Upper lobe of left lung (tissue), 6 donors: ENCODE measurements at regions not wholly inside any gene's neighbourhood (a gene's known extent, or its start where the extent isn't known, plus 50 kb on each side); places are given as distances from the start of the nearest gene placed in this dataset.

Source experiments
- ATAC-seq, 2 donors: fragments of 200-7000 bp; cut with Tn5 transposase; one replicate each; pipeline ENCODE4 v1.9.1; 2022; ENCODE audit warnings: mild to moderate bottlenecking in 2 of 2, moderate library complexity in 2 of 2; ENCODE audit not compliant: low FRiP score in 2 of 2
- DNase-seq, 2 donors: peaks; one replicate each; pipeline ENCODE4 v3.0.0-alpha.2; 2019 to 2020
- H3K27ac ChIP-seq, 4 donors: fragments of 200-600 bp; sonication (generic); one replicate each; pipeline ENCODE4 v1.5.1; 2016 to 2019
- H3K27me3 ChIP-seq, 4 donors: fragments of 200-600 bp; sonication (generic); one replicate each; pipeline ENCODE4 v1.5.1; 2017 to 2019
- H3K36me3 ChIP-seq, 4 donors: fragments of 200-600 bp; sonication (generic); one replicate each; pipeline ENCODE4 v1.5.1; 2016 to 2019
- H3K4me1 ChIP-seq, 4 donors: fragments of 200-600 bp; sonication (generic); one replicate each; pipeline ENCODE4 v1.5.1; 2018 to 2019
- H3K4me3 ChIP-seq, 4 donors: fragments of 200-600 bp; sonication (generic); one replicate each; pipeline ENCODE4 v1.5.1; 2017 to 2019; ENCODE audit warnings: mild to moderate bottlenecking in 2 of 4, moderate library complexity in 1 of 4
- H3K9me3 ChIP-seq, 4 donors: fragments of 200-600 bp; sonication (generic); one replicate each; pipeline ENCODE4 v1.5.1; 2018 to 2019
- CTCF ChIP-seq, 6 experiments: fragments of 450-650 bp in 4 of 6; fragments of 200-600 bp in 2 of 6; sonication (generic) in 2 of 6; IDR thresholded peaks; one replicate each; pipeline ENCODE4 v1.5.1; 2016 to 2019; ENCODE audit warnings: antibody characterized with exemption in 6 of 6
- EP300 ChIP-seq, 4 donors: sonication (generic); formaldehyde crosslinking; IDR thresholded peaks; one replicate each; pipeline ENCODE4 v1.5.1; 2017; ENCODE audit warnings: antibody characterized with exemption in 4 of 4, control low read depth in 2 of 4
- POLR2A ChIP-seq, 4 donors: fragments of 450-650 bp; IDR thresholded peaks; one replicate each; pipeline ENCODE4 v1.5.1; 2016 to 2017; ENCODE audit warnings: antibody characterized with exemption in 4 of 4, mild to moderate bottlenecking in 2 of 4
- POLR2AphosphoS5 ChIP-seq, 2 donors: sonication (generic); formaldehyde crosslinking; IDR thresholded peaks; one replicate each; pipeline ENCODE4 v1.5.1; 2017; ENCODE audit warnings: antibody characterized with exemption in 2 of 2
- WGBS, 2 donors: methylation state at CpG; one replicate each; pipeline ENCODE4 v1.1.5; 2017 to 2018; 5-methylcytosine and 5-hydroxymethylcytosine counted together
- donor health status: DM: no; HTN: no; CAD: no; lungs with moderate emphysema.
- donor health status: DM: no; HTN: yes; CAD: no; lungs with severe emphysema.

- 85 to 87% methylated on average over 7 of the region's 7 CpGs for WGBS, 2 donors
These were observed 99.5 kb downstream of the MYCN start for GRCh38 chr2:16039823-16040222.

GRCh38 chr2:16039055-16039454 is 98.7 kb downstream of the MYCN start:
- 67 to 86% methylated on average over 1 of the region's 1 CpG for WGBS, 2 donors
- no peaks in the 10 kb centered on the region for H3K27me3 ChIP-seq
- H3K27ac ChIP-seq, result no peak overlapping the region
- no peaks in the 10 kb centered on the region for H3K9me3 ChIP-seq
- H3K36me3 ChIP-seq, result no peaks in the 10 kb centered on the region
- H3K4me3 ChIP-seq, result no peak overlapping the region
- DNase-seq (no peak), ATAC-seq (no peak)
- H3K4me1 ChIP-seq, result no peaks in the 10 kb centered on the region
- no peak for TF ChIP-seq CTCF (IDR thresholded peaks at IDR 0.05)
- no peak for TF ChIP-seq POLR2A (IDR thresholded peaks at IDR 0.05)
- TF ChIP-seq POLR2AphosphoS5 (IDR thresholded peaks at IDR 0.05), result no peak
- no peak for TF ChIP-seq EP300 (IDR thresholded peaks at IDR 0.05)

More at GRCh38 chr2:16039823-16040222, 99.5 kb downstream of the MYCN start:
- no peak overlapping the region for H3K27ac ChIP-seq
- H3K4me3 ChIP-seq, result no peak overlapping the region
- H3K4me1 ChIP-seq, result no peaks in the 10 kb centered on the region
- H3K9me3 ChIP-seq, result no peaks in the 10 kb centered on the region
- TF ChIP-seq CTCF (IDR thresholded peaks at IDR 0.05) (no peak), POLR2A (IDR thresholded peaks at IDR 0.05) (no peak), POLR2AphosphoS5 (IDR thresholded peaks at IDR 0.05) (no peak), EP300 (IDR thresholded peaks at IDR 0.05) (no peak)
- H3K27me3 ChIP-seq, result no peaks in the 10 kb centered on the region
- H3K36me3 ChIP-seq, result no peaks in the 10 kb centered on the region
- no peak for ATAC-seq
- DNase-seq, result no peak

- WGBS, 2 donors, result 54 to 69% methylated on average over 9 to 11 of the region's 11 CpGs
- no peak overlapping the region for H3K4me3 ChIP-seq
- DNase-seq (peak in 1 of 2 donors; percentile 38), ATAC-seq (no peak)
- TF ChIP-seq CTCF (IDR thresholded peaks at IDR 0.05) (no peak), POLR2A (IDR thresholded peaks at IDR 0.05) (no peak), POLR2AphosphoS5 (IDR thresholded peaks at IDR 0.05) (no peak), EP300 (IDR thresholded peaks at IDR 0.05) (no peak)
- no peaks in the 10 kb centered on the region for H3K9me3 ChIP-seq
- H3K27ac ChIP-seq, result no peak overlapping the region
- no peaks in the 10 kb centered on the region for H3K36me3 ChIP-seq
- H3K4me1 ChIP-seq, result no peaks in the 10 kb centered on the region
- H3K27me3 ChIP-seq, result no peaks in the 10 kb centered on the region
These were observed 98.3 kb downstream of the MYCN start for GRCh38 chr2:16038621-16039020.

GRCh38 chr2:16037808-16038457 is 97.6 kb downstream of the MYCN start:
- H3K27ac ChIP-seq, result no peak overlapping the region
- TF ChIP-seq EP300 (IDR thresholded peaks at IDR 0.05), result no peak
- TF ChIP-seq POLR2A (IDR thresholded peaks at IDR 0.05), result no peak
- no peak for TF ChIP-seq POLR2AphosphoS5 (IDR thresholded peaks at IDR 0.05)
- TF ChIP-seq CTCF (IDR thresholded peaks at IDR 0.05), result no peak
- no peaks in the 10 kb centered on the region for H3K27me3 ChIP-seq
- H3K9me3 ChIP-seq, result no peaks in the 10 kb centered on the region
- H3K36me3 ChIP-seq, result no peaks in the 10 kb centered on the region
- WGBS, 2 donors, result 85% methylated on average over 13 of the region's 13 CpGs
- no peak overlapping the region for H3K4me3 ChIP-seq
- ATAC-seq, result no peak
- no peaks in the 10 kb centered on the region for H3K4me1 ChIP-seq
- no peak for DNase-seq

- 90 to 93% methylated on average over 3 of the region's 3 CpGs for WGBS, 2 donors
- TF ChIP-seq POLR2A (IDR thresholded peaks at IDR 0.05), result no peak
- TF ChIP-seq CTCF (IDR thresholded peaks at IDR 0.05), result no peak
- no peak for TF ChIP-seq EP300 (IDR thresholded peaks at IDR 0.05)
- TF ChIP-seq POLR2AphosphoS5 (IDR thresholded peaks at IDR 0.05), result no peak
- Histone ChIP-seq H3K4me3 (no peak overlapping the region), H3K27ac (no peak overlapping the region), H3K4me1 (peaks cover 0 to 5% (median 1%) of the 10 kb centered on the region in 4 donors), H3K36me3 (no peaks in the 10 kb centered on the region), H3K27me3 (no peaks in the 10 kb centered on the region), H3K9me3 (no peaks in the 10 kb centered on the region)
- no peak for DNase-seq
- no peak for ATAC-seq
These were observed 96.6 kb downstream of the MYCN start for GRCh38 chr2:16036951-16037350.
